HG03139 (cell line): ENCODE measurements at regions not wholly inside any gene's neighbourhood (a gene's known extent, or its start where the extent isn't known, plus 50 kb on each side); places are given as distances from the start of the nearest gene placed in this dataset.

Source experiments
- ATAC-seq: cut with Tn5 transposase; IDR thresholded peaks from one replicate; pipeline ENCODE4 v1.9.1; 2021; ENCODE audit not compliant: unreplicated experiment

- ATAC-seq: no peak
Observed at GRCh38 chr6:140576004-140576555, 1201.6 kb upstream of the CITED2 start.

- no peak for ATAC-seq
Observed at GRCh38 chr6:140572867-140573266, 1198.4 kb upstream of the CITED2 start.

- no peak for ATAC-seq
Observed at GRCh38 chr6:140572129-140572528, 1197.7 kb upstream of the CITED2 start.

- no peak for ATAC-seq
Observed at GRCh38 chr6:140571145-140571544, 1196.7 kb upstream of the CITED2 start.

GRCh38 chr6:140567466-140567865 lies 1193.0 kb upstream of the CITED2 start:
- no peak for ATAC-seq

GRCh38 chr6:140566781-140567277 lies 1192.4 kb upstream of the CITED2 start:
- ATAC-seq: no peak

GRCh38 chr6:140563728-140564127 lies 1189.3 kb upstream of the CITED2 start:
- no peak for ATAC-seq

GRCh38 chr6:140561701-140562100 lies 1187.3 kb upstream of the CITED2 start:
- ATAC-seq: no peak

GRCh38 chr6:140560671-140561070 lies 1186.2 kb upstream of the CITED2 start:
- ATAC-seq: no peak

GRCh38 chr6:140559458-140559857 lies 1185.0 kb upstream of the CITED2 start:
- no peak for ATAC-seq

- ATAC-seq: no peak
Observed at GRCh38 chr6:140554421-140554820, 1180.0 kb upstream of the CITED2 start.

GRCh38 chr6:140548366-140548765 lies 1173.9 kb upstream of the CITED2 start:
- ATAC-seq: no peak

GRCh38 chr6:140546640-140547039 lies 1172.2 kb upstream of the CITED2 start:
- ATAC-seq: no peak

GRCh38 chr6:140544431-140544830 lies 1170.0 kb upstream of the CITED2 start:
- no peak for ATAC-seq

GRCh38 chr6:140542863-140543262 lies 1168.4 kb upstream of the CITED2 start:
- ATAC-seq: no peak

- ATAC-seq: no peak
Observed at GRCh38 chr6:140541288-140541687, 1166.8 kb upstream of the CITED2 start.

GRCh38 chr6:140540743-140541142 lies 1166.3 kb upstream of the CITED2 start:
- no peak for ATAC-seq

GRCh38 chr6:140538926-140539325 lies 1164.5 kb upstream of the CITED2 start:
- no peak for ATAC-seq

- no peak for ATAC-seq
Observed at GRCh38 chr6:140537834-140538705, 1163.6 kb upstream of the CITED2 start.

GRCh38 chr6:140537211-140537610 lies 1162.8 kb upstream of the CITED2 start:
- no peak for ATAC-seq

GRCh38 chr6:140535511-140535910 lies 1161.1 kb upstream of the CITED2 start:
- ATAC-seq: no peak

- no peak for ATAC-seq
Observed at GRCh38 chr6:140533526-140533925, 1159.1 kb upstream of the CITED2 start.
